Glomerular visceral epithelial cell (primary cell): ENCODE measurements at regions not wholly inside any gene's neighbourhood (a gene's known extent, or its start where the extent isn't known, plus 50 kb on each side); places are given as distances from the start of the nearest gene placed in this dataset.
"Not testable (repeated sequence)": the region's sequence is repeated elsewhere in the genome, so short reads cannot be mapped to it uniquely, and the experiment has no call there.

Experiments
- DNase-seq: peaks from one replicate; pipeline ENCODE4 v3.0.0-alpha.2; 2016; ENCODE audit errors: extremely low spot score

DNA sequence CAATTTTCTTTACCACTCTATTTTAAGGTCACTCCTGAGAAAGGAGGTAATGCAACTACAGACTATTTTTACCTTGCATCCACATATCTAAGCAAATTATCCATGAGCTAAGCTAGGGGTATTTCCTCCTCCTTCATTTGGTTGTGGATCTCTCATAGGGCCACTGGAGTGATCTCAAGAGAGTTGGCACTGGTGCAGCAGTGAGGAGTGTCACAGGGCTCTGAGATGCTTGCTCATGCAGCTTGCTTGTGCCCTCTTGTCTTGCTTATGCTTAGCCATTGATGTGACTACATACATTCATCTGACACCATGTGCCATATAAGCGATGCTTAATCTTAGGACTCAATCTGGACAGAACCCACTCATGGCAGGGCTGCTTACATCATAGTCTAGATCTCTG is 950.3 kb downstream of the TSN start:
- DNase-seq, result no peak

DNA sequence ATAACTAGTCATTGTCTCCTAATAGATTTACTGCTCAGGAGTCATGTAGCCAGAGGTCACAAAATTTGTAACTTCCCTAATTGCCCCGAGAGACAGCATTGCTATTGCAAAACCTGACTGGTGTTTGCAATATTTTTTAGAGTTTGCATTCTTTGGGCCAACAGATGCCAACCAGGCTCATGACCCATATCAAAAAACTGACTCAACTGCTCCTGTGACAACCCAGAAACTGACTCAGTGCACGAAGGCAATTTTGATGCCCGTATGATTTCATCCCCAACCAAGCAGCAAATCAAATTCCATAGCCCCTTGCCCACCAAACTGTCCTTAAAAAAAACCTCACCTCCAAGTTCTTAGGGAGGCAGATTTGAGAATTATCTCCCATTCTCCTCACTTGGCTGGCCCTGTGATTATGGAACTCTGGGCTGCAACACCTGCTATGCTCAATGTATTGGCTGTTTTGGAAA is 951.3 kb downstream of the TSN start:
- no peak for DNase-seq

DNA sequence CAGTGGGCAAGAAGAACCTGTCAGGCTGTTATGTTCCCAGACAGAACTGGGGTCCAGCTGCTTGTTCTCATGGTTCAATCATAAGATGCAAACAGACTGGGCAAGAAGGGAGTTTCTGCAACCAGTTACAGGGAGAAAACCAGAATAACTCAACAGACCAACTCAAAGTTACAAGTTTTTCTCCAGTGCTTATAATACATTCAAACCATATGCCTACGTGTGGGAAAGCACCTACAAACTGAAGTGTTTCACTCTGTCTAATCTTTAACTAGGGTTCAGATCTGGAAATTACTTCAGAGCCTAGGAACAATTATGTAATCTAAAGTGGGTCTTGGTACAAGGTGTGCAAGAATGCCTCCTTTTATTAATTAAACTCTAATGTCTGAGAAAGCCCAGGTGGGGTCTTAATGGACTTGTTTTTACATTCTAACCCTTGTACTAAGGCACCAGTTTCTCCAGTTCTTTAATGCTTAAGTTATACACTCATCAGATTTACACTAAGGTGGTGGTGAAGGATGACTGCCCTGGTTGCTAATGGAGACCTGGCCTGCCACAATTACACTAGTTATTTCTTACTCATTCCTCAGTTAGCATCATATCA is 951.9 kb downstream of the TSN start:
- DNase-seq, result no peak

DNA sequence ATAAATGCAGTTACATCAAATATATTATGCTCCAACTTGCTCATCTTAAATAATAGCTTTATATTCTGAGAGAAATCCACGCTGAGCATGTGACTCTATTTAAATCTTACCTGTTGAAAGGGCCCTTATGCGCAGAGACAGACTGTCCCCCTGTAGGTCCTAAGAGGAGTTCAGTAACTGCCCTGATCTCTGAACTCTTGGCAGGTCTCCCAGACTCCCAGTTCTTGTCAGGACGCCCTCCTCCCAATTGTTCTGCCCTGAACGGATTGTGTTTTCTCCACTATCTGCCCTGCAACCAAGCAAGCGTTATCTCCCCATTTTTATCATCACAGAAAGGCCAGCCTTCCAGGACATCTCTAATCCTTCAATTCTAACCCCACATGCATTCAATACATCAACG is 954.6 kb downstream of the TSN start:
- no peak for DNase-seq

DNA sequence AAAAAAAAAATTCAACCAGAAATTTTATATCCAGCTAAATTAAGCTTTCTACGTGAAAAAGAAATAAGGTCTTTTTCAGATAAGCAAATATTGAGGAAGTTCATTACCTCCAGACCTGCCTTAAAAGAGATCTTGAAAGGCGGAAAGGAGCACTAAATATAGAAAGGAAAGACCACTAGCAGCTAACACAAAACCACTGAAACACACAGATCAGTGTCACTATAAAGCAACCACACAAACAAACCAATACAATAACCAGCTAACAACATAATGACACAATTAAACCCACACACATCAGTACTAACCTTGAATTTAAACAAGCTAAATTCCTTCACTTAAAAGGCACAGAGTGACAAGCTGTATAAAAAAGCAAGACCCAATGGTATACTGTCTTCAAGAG is 958.3 kb downstream of the TSN start:
- no peak for DNase-seq

DNA sequence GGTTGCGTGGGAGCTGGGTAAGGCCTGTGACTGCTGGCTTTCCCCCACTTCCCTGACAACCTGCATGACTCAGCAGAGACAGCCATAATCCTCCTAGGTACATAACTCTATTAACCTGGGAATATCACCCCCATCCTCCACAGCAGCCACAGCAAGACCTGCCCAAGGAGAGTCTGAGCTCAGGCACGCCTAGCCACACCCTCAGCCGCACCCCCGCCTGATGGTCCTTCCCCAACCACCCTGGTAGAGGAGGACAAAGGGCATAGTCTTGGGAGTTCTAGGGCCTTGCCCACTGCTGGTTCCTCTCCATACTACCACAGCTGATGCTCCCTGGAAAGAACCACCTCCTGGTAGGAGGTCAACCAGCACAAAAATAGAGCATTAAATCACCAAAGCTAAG is 965.4 kb downstream of the TSN start:
- DNase-seq, result not testable (repeated sequence)

DNA sequence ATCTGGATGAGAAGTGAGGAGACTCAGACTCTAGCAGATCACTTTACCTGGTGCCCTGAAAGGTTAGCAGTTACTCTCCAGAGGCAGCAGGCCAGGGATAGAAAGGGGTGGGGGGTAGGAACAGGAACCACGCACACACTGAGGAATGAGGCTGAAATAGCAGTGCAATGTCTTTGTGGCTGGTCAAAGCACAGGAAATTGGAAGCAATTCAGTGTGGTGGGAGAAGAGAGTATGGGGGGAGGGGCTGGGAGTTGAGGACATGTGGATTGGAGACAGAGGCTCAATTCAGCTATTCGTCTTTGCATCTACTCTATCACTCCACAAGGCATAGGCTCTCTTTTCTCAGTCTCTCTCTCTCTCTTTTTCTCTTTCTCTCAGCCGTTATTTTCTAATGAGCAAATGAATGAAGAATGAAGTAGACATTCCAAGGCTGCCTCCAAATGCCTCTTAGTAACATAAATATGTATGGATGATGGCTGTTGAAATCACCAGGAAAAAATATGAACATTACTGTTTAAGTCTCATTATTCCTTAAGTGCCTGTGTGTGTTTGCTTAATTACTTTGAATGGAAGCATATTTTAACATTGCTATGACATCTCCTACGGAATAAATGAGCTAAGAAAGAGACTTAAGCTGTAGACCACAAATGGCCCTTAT is 979.4 kb downstream of the TSN start:
- no peak for DNase-seq

DNA sequence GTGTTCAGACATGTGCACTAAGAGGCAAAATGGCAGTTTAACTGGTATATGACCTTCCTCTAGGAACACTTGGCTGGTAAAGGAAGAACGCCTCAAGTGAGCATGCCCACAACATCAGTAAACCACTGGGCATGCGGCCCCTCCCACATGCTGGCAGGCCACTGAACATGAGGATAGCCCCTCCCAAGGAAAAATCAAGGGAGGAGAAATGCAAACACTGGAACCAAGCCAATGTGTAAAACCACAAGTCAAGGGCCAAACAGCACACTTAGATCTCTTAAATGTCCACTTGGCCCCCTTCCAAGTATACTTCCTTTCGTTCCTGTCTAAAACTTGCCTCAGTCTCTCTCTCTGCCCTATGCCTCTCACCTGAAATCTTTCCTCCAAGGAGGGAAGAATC is 980.8 kb downstream of the TSN start:
- no peak for DNase-seq

DNA sequence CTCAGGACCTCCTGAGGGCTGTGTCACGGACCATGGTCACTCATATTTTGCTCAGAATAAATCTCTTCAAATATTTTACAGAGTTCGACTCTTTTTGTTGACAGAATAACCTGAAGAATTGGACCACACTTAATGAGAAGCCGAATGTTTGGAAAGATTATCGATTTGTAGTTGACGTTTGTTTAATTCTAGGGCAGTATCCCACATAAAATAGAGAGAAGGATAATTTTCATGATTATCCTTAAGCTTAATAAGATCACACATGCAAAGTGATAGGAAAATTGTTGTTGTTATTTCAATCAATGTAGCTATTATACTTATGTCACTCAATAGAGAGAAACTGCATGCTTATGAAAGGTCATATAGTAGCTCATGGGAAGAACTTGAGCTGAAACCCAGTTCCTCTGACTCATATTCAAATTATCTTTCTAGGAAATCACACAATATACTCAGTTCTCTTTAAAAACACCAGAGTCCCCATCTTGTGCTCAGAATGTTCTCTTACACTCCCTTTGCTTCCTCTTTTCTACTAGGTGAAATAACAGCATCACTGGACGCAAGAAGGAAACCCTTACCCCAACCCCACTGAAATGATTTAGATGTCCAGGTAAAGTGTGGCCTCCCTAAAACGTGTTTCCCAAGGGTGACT is 982.1 kb downstream of the TSN start:
- no peak for DNase-seq

DNA sequence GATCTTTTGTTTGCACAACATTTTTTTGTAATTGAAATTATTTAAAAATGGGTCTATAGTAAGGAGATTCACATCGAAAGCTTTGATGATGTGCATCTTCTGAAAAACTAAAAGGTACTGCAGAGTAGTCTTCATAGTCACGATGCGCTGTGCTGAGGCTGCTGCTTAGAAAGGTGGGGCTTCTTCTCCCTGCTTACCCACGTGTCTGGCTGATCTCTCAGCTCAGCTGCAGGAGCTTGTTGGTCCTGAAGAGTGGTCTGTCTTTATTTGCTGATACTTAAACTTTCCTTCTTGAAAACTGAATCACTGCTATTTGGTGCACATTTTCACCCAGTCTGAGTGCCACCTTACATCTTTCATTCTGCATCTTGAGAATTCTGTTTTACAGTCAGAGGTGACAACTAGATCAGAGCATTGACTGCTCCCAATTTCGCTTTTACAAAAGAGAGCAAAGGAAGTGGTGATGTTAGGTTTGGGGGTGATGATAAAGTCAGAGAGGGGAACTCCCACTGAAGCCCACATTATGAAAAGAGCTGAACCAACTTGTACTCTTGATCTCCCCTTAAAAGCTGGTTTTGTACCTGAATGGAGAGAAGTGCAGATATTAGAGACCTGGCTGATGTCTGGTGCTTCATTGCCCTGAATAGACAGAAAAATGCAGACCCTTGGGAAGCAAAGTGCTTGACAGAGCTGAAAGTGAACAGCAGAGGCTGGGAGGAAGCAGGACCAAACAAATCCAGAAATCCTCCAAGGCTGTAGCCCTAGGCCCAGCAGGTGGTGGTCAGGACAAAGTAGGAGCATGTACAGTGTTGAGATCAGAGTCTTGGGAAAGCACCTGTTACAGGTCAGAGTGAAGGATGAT is 984.5 kb downstream of the TSN start:
- no peak for DNase-seq

DNA sequence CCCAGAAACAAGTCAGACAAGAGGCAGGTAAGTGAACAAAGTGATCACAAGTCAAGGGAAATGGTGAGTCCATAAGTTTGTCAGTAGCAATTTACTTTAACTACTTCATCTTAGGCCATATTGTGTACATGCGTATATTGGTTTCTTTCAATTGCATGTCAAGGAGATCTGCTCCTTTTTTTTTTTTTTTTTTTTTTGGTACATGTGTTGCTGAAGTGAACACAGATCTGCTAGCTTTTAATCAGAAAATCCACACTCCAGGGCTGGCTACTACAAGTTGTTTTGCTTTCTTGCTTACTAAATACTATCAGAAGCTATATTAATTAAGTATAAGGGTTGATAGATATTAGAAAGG is 985.1 kb downstream of the TSN start:
- no peak for DNase-seq

DNA sequence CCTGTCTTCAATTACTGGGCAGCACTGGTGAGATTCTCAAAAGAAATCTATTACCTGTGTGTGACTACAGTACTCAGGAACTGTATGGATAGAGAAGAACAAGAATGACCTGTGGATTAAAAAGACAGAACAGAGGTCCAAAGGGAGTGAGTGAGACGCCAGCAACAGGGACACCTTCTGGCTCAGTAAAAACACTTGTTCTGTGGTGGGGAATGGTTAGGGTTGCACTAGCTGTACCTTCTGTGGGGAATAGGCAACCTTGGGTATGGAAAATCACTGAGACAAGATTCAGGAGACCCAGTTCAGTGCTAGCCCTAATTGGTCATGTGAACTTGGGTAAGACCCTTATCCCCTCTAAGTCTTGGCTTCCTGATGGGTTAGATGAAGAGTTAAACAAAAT is 986.0 kb downstream of the TSN start:
- DNase-seq, result no peak

DNA sequence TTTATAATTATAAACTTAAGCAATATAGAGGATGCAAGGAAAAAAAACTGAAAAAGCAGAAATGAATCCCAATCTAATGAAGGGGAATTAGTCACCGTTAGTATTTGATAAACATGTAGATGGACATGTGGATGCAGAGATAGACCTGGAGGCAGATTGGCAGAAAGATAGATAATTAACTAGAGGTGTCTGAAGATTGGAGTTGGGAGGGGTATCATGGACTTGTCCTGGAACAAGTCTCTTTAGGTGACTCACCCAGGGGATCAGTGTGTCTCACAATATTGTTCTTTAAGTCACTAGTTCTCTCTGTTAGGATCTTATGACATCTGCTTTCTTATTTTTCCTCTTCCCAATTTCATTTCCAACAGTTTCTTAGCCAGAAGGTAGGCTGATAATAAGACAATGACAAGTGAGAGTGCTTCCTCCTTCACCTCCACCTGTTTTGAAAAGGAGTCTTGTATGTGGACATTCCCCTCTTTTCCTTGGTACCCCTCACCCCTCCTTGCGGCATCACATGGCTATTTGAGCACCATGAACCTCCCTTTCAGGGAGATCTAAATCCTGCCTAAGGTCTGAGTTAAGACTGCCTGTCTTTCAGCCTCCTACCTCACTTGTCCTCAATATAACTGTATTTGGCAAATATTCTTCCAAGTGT is 987.7 kb downstream of the TSN start:
- DNase-seq, result no peak

DNA sequence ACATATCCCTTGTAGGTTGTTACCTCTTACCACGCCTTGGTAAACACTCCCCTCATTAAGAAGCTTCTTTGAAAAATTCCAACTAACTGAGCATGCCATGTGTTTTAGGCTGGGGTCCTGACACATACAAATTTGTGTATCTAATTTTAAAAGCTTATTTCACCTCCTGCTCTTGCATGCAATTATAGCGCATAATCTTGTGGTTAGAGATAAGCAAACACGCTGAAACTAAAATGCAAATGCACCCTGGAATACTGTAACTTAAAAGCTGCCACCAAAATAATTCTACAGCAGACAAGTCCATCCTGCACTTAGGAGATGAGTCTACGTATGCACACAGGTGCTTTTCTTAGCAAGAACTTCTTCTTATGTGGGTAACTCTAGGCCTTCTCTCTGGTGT is 990.2 kb downstream of the TSN start:
- no peak for DNase-seq

DNA sequence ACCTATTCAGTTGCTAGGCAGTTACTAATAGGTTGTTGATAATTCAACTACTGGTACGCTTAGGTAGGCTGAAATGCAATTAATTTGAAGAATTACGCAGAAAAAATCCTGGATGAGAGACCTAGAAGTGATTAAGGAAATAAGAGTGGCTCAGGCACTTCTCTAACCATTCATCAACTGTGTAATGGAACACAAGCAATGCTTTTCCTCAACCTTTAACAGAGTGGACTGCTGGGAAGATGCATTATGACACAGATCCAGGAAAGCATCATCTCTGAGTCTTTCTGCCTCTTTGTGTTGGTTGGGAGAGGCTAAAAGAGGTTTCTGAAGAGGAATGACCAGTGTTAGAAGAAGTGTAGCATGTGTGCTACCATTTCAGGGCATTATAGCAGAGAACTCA is 992.2 kb downstream of the TSN start:
- no peak for DNase-seq

DNA sequence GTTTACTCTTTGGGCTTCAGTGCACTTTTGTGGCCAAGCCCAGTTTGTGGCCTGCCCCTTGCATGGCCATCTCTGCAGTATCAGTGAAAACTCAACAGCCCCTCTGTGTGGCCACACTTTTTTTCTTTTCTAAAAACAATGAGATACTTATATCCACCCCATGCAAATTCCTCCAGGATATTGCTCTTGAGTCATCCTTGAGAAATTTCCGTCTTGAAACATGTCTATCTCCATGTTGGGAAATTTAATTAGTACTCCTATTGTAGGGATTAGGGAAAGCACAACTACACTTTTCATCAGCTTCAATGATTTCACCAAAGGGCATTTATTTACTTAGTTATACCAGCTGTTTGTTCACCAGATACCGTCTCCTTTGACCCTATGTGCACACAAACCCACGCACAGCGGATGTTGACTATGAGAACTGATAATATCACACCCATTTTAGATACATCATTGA is 993.1 kb downstream of the TSN start:
- peak; percentile 2 for DNase-seq

DNA sequence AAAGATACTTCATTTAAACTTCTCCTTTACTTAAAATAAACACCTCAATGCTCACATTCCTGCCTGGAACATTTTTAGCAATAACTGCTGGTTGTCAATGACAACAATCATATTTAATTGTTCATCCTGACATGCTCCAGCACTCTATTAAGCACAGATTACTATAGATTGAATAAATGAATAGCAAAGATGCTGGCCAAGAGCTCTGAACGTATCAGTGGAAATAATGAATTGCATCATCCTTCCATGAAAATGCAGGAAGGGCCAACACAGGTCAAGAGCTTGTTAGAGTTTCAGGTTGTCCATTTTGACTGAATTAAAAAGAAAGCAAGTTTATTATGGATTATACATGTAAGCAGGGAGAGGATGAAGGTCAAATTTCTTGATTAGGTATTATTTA is 994.0 kb downstream of the TSN start:
- DNase-seq, result no peak

DNA sequence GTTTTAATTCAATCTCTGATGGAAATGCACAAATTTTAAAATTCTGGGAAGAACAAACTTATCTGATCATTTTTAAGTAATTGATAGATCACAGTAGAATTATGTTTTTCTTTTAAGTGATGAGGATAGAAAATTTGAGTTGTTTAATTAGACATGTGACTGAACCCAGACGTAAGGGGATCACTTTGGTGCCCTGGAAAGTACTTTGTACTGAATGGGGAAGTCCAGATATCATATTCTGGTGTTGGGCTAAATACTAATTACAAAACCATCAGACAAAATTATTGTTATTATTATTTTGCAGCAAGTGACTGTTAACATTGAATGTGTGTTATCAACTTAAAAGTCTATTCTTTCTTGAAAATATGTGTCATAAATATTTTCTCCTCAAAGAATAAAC is 994.6 kb downstream of the TSN start:
- DNase-seq, result no peak

DNA sequence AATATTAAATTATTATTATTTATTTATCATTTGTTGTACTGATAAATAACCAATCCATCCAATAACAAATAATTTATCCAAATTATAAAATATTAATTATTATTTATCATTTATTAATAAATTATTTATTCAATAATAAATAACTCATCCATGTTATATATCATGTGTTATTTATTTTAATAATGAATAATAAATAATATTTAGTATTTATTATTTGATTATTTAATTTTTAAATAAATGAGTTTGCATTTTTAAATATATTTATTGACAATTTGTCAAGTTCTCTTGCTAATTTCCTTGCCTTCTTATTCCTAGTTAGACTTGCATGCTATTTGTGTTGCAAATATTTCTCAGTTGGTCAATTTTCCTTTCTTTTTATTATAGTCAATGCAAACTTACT is 995.4 kb downstream of the TSN start:
- no peak for DNase-seq

DNA sequence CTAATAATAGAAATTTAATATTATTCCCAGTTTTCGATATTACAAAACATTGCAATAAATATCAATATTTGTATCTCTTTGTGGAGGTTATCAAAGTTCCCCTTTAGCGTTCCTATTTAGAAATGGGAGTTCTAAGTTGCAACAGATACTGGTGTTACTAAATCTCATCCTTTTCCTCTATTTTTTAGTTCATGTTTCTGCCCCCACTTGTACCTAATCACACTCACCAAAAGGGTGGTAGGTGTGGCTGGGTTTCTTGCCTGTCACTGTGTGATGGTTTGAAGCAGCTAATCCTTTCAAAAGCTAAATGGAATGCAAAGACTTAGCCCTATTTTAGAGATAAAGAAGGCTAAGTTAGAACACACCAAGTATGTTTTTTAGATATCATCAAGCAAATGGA is 997.9 kb downstream of the TSN start:
- DNase-seq, result no peak

DNA sequence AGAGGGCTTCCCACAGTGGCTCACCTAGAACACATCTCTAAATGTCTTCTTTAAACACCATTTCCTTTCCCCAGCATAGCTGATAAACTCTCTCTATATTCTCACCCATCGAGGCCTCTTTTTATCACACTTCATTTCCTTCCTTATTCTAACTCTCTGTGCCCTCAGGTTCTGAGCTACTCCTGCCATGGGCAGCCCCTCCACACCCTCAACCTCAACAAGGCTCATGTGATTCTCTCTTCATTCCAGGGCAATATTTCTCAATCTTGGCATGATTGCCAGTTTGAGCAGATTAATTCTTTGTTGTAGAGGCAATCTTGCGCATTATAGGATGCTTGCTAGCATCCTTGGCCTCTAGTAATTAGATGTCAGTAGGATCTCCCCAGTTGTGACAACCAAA is 999.1 kb downstream of the TSN start:
- no peak for DNase-seq

DNA sequence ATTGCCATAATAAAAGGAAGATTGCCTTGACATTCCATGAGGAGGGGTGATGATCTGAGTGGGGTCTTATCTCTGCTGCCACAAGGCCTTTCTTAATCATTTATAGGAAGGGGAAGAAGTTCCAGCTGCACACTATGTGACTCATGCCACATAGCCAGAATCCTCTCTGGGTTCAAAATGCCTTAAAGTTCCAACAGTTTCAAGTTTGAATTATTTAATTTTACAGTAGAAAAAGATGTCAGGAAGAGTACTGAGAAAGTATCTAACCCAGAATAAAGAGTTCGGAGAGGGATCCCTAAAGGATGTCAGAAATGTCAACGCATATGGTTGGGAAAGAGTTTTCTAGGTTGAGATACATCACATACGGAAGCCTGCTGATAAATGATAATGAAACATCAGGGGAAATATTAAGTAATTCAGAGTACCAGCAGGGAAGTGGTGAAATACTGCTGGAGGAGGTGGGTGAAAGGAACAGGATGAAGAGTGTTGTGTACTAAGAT is 999.9 kb downstream of the TSN start:
- no peak for DNase-seq
